Testis (tissue), 2 donors: ENCODE measurements at regions not wholly inside any gene's neighbourhood (a gene's known extent, or its start where the extent isn't known, plus 50 kb on each side); places are given as distances from the start of the nearest gene placed in this dataset.
"Not testable (repeated sequence)": the region's sequence is repeated elsewhere in the genome, so short reads cannot be mapped to it uniquely, and the experiment has no call there.

Experiments
- CTCF ChIP-seq, 3 experiments: fragments of 450-650 bp in 2 of 3; fragments of 200-600 bp in 1 of 3; sonication (generic) in 1 of 3; IDR thresholded peaks; one replicate each; pipeline ENCODE4 v1.5.1; 2016 to 2019; ENCODE audit warnings: antibody characterized with exemption in 3 of 3, mild to moderate bottlenecking in 2 of 3, moderate library complexity in 1 of 3
- POLR2A ChIP-seq: fragments of 450-650 bp; IDR thresholded peaks from one replicate; pipeline ENCODE4 v1.6.1; 2017; ENCODE audit warnings: antibody characterized with exemption, mild to moderate bottlenecking, moderate library complexity

DNA sequence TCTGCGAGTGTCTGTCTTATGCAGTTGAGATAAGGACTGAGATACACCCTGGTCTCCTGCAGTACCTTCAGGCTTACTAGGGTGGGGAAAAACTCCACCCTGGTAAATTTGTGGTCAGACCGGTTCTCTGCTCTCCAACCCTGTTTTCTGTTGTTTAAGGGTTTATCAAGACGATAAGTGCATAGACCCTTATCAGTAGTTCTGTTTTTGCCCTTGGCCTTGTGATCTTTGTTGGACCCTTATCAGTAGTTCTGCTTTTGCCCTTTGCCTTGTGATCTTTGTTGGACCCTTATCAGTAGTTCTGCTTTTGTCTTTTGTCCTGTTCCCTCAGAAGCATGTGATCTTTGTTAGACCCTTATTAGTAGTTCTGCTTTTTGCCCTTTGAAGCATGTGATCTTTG, 83.3 kb upstream of the MARK1 start:
- TF ChIP-seq CTCF (IDR thresholded peaks at IDR 0.05); POLR2A: not testable (repeated sequence)
